HG03066 (cell line): ENCODE measurements at regions not wholly inside any gene's neighbourhood (a gene's known extent, or its start where the extent isn't known, plus 50 kb on each side); places are given as distances from the start of the nearest gene placed in this dataset.

Experiments used
- ATAC-seq: cut with Tn5 transposase; IDR thresholded peaks from one replicate; pipeline ENCODE4 v1.9.1; 2021; ENCODE audit warnings: low read depth; ENCODE audit not compliant: unreplicated experiment

GRCh38 chr6:167764713-167765479 lies 61.8 kb upstream of the AFDN start:
- no peak for ATAC-seq

- ATAC-seq, result no peak
These were observed 59.6 kb upstream of the AFDN start for GRCh38 chr6:167766986-167767714.

GRCh38 chr6:167767715-167768107 lies 59.0 kb upstream of the AFDN start:
- no peak for ATAC-seq

- no peak for ATAC-seq
These were observed 58.1 kb upstream of the AFDN start for GRCh38 chr6:167768471-167769215.

GRCh38 chr6:167769408-167770190 lies 57.1 kb upstream of the AFDN start:
- no peak for ATAC-seq

GRCh38 chr6:167770291-167770955 lies 56.3 kb upstream of the AFDN start:
- ATAC-seq, result no peak

GRCh38 chr6:167774881-167775280 lies 51.8 kb upstream of the AFDN start:
- ATAC-seq, result no peak

- no peak for ATAC-seq
These were observed 49.6 kb upstream of the AFDN start for GRCh38 chr6:167776906-167777627.
